NCI-H460 (cell line): ENCODE measurements at regions not wholly inside any gene's neighbourhood (a gene's known extent, or its start where the extent isn't known, plus 50 kb on each side); places are given as distances from the start of the nearest gene placed in this dataset.

Experiments
- DNase-seq: peaks from one replicate; pipeline ENCODE4 v3.0.0-alpha.2; 2016; ENCODE audit warnings: low read depth; ENCODE audit errors: extremely low read depth

- DNase-seq = no peak
Observed at GRCh38 chr16:62909597-62909996, 873.4 kb upstream of the CDH8 start.

GRCh38 chr16:62907562-62907961, 871.3 kb upstream of the CDH8 start:
- no peak for DNase-seq

- no peak for DNase-seq
Observed at GRCh38 chr16:62903961-62904502, 867.8 kb upstream of the CDH8 start.

GRCh38 chr16:62899737-62900136, 863.5 kb upstream of the CDH8 start:
- no peak for DNase-seq

GRCh38 chr16:62889097-62889496, 852.9 kb upstream of the CDH8 start:
- no peak for DNase-seq

GRCh38 chr16:62883509-62883908, 847.3 kb upstream of the CDH8 start:
- no peak for DNase-seq

- DNase-seq = no peak
Observed at GRCh38 chr16:62882552-62883221, 846.4 kb upstream of the CDH8 start.

GRCh38 chr16:62876133-62876532, 839.9 kb upstream of the CDH8 start:
- no peak for DNase-seq

GRCh38 chr16:62872339-62872738, 836.1 kb upstream of the CDH8 start:
- DNase-seq = no peak

GRCh38 chr16:62870554-62870953, 834.3 kb upstream of the CDH8 start:
- no peak for DNase-seq

GRCh38 chr16:62869837-62870236, 833.6 kb upstream of the CDH8 start:
- DNase-seq = no peak

- DNase-seq = no peak
Observed at GRCh38 chr16:62863139-62863538, 826.9 kb upstream of the CDH8 start.

- DNase-seq = no peak
Observed at GRCh38 chr16:62853887-62854286, 817.6 kb upstream of the CDH8 start.

GRCh38 chr16:62846399-62847057, 810.3 kb upstream of the CDH8 start:
- DNase-seq = no peak

GRCh38 chr16:62832214-62832613, 796.0 kb upstream of the CDH8 start:
- no peak for DNase-seq

GRCh38 chr16:62831235-62831850, 795.1 kb upstream of the CDH8 start:
- DNase-seq = no peak

- DNase-seq = no peak
Observed at GRCh38 chr16:62829607-62830006, 793.4 kb upstream of the CDH8 start.

- DNase-seq = no peak
Observed at GRCh38 chr16:62829084-62829483, 792.8 kb upstream of the CDH8 start.

GRCh38 chr16:62821824-62822223, 785.6 kb upstream of the CDH8 start:
- no peak for DNase-seq

GRCh38 chr16:62816971-62817519, 780.8 kb upstream of the CDH8 start:
- no peak for DNase-seq

GRCh38 chr16:62814891-62815290, 778.7 kb upstream of the CDH8 start:
- DNase-seq = no peak
